IMR-90 (cell line): ENCODE measurements at regions not wholly inside any gene's neighbourhood (a gene's known extent, or its start where the extent isn't known, plus 50 kb on each side); places are given as distances from the start of the nearest gene placed in this dataset.

Source experiments
- ATAC-seq: fragments of 200-7000 bp; cut with Tn5 transposase; 2 replicates; pipeline ENCODE4 v1.9.1; 2020; ENCODE audit warnings: low read depth, mild to moderate bottlenecking, moderate library complexity
- BruUV-seq: library from RNA; stranded (reverse); fragments of 400-500 nt; replicated peaks from 2 replicates; lab custom pipeline; 2021; lab: Mats Ljungman, UMichigan
- CTCF ChIA-PET: fragments of 300-600 bp; formaldehyde crosslinking; extraction: SDS; loops from one replicate; lab custom pipeline; 2021; ENCODE audit warnings: antibody characterized with exemption; lab: Yijun Ruan, JAX
- POLR2A ChIA-PET: fragments of 300-600 bp; sonication (Branson Sonifier 250); formaldehyde crosslinking; loops from one replicate; lab custom pipeline; 2022; ENCODE audit warnings: antibody characterized with exemption; ENCODE audit not compliant: unreplicated experiment; lab: Charles Lee
- DNase-seq: peaks from one replicate; pipeline ENCODE4 v3.0.0; 2013
- H2AFZ ChIP-seq: replicated peaks from 2 replicates; pipeline ENCODE3; 2013; ENCODE audit warnings: low read length, mild to moderate bottlenecking; ENCODE audit not compliant: poor library complexity
- H2AK5ac ChIP-seq: 2 replicates; pipeline ENCODE4 v1.6.1; 2013; ENCODE audit warnings: low read depth, low read length, inconsistent platforms
- H2AK9ac ChIP-seq: replicated peaks from 2 replicates; pipeline ENCODE3; 2013; ENCODE audit warnings: mild to moderate bottlenecking, low read depth, low read length, moderate library complexity; ENCODE audit not compliant: poor library complexity
- H2BK120ac ChIP-seq: 2 replicates; pipeline ENCODE4 v1.6.1; 2013; ENCODE audit warnings: low read depth, low read length, inconsistent platforms
- H2BK15ac ChIP-seq: 3 replicates; pipeline ENCODE4 v1.6.1; 2013; ENCODE audit warnings: low read depth, low read length, inconsistent platforms
- H2BK20ac ChIP-seq: 2 replicates; pipeline ENCODE4 v1.6.1; 2013; ENCODE audit warnings: low read depth, mild to moderate bottlenecking, inconsistent platforms, low read length, moderate library complexity
- H2BK5ac ChIP-seq: 2 replicates; pipeline ENCODE4 v1.6.1; 2013; ENCODE audit warnings: mild to moderate bottlenecking, low read depth, low read length, inconsistent platforms; ENCODE audit not compliant: poor library complexity, severe bottlenecking
- H3K14ac ChIP-seq: replicated peaks from 2 replicates; pipeline ENCODE4 v1.6.1; 2013; ENCODE audit warnings: low read depth, low read length, inconsistent platforms
- H3K18ac ChIP-seq: 2 replicates; pipeline ENCODE4 v1.6.1; 2013; ENCODE audit warnings: low read depth, low read length, control low read depth
- H3K23ac ChIP-seq: 2 replicates; pipeline ENCODE4 v1.6.1; 2013; ENCODE audit warnings: low read depth, low read length, inconsistent platforms
- H3K27ac ChIP-seq: 2 replicates; pipeline ENCODE4 v1.5.1; 2013; ENCODE audit warnings: mild to moderate bottlenecking, control low read depth, low read length; ENCODE audit not compliant: insufficient read depth
- H3K27me3 ChIP-seq: 2 replicates; pipeline ENCODE4 v1.6.1; 2013; ENCODE audit warnings: low read length; ENCODE audit not compliant: control insufficient read depth, insufficient read depth
- H3K36me3 ChIP-seq: 2 replicates; pipeline ENCODE4 v1.6.1; 2013; ENCODE audit warnings: low read length, mixed read lengths; ENCODE audit not compliant: control insufficient read depth, insufficient read depth
- H3K4ac ChIP-seq: 2 replicates; pipeline ENCODE4 v1.6.1; 2013; ENCODE audit warnings: low read depth, low read length, inconsistent platforms
- H3K4me1 ChIP-seq: 2 replicates; pipeline ENCODE4 v1.6.1; 2013; ENCODE audit warnings: low read length, mixed read lengths; ENCODE audit not compliant: control insufficient read depth, insufficient read depth
- H3K4me2 ChIP-seq: 2 replicates; pipeline ENCODE4 v1.6.1; 2013; ENCODE audit warnings: low read depth, mild to moderate bottlenecking, control low read depth, low read length, moderate library complexity
- H3K4me3 ChIP-seq: 2 replicates; pipeline ENCODE4 v1.5.1; 2013; ENCODE audit warnings: low read depth, mild to moderate bottlenecking, control low read depth, low read length, moderate library complexity; ENCODE audit not compliant: insufficient read depth
- H3K56ac ChIP-seq: 2 replicates; pipeline ENCODE4 v1.6.1; 2013; ENCODE audit warnings: low read length, inconsistent platforms; ENCODE audit not compliant: insufficient read depth; ENCODE audit errors: extremely low read depth
- H3K79me1 ChIP-seq, 2 experiments: 2 replicates each; pipeline ENCODE4 v1.6.1; 2013; ENCODE audit warnings: low read length in 2 of 2, inconsistent platforms in 1 of 2, low read depth in 1 of 2
- H3K9ac ChIP-seq: 2 replicates; pipeline ENCODE4 v1.6.1; 2013; ENCODE audit warnings: low read depth, low read length, control low read depth
- H3K9me1 ChIP-seq: 2 replicates; pipeline ENCODE4 v1.6.1; 2013; ENCODE audit warnings: low read length, inconsistent platforms; ENCODE audit not compliant: insufficient read depth
- H3K9me3 ChIP-seq: 2 replicates; pipeline ENCODE4 v1.6.1; 2013; ENCODE audit warnings: low read length; ENCODE audit not compliant: control insufficient read depth, insufficient read depth
- H4K20me1 ChIP-seq: 2 replicates; pipeline ENCODE4 v1.6.1; 2013; ENCODE audit warnings: low read length, inconsistent platforms; ENCODE audit not compliant: insufficient read depth
- H4K5ac ChIP-seq: 2 replicates; pipeline ENCODE4 v1.6.1; 2013; ENCODE audit warnings: mild to moderate bottlenecking, low read depth, low read length, control low read depth
- H4K8ac ChIP-seq, 2 experiments: 2 replicates each; pipeline ENCODE4 v1.6.1; 2013; ENCODE audit warnings: low read depth in 2 of 2, low read length in 2 of 2, control low read depth in 1 of 2, inconsistent platforms in 1 of 2
- H4K91ac ChIP-seq: 2 replicates; pipeline ENCODE4 v1.6.1; 2013; ENCODE audit warnings: low read depth, low read length, inconsistent platforms; ENCODE audit not compliant: insufficient read depth
- ELK1 ChIP-seq: fragments of 150-350 bp; IDR thresholded peaks from 2 replicates; pipeline ENCODE4 v1.6.1; 2016; ENCODE audit warnings: low read depth, mild to moderate bottlenecking, low read length, moderate library complexity, borderline replicate concordance
- MAFK ChIP-seq: IDR thresholded peaks from 2 replicates; pipeline ENCODE4 v1.6.1; 2012; ENCODE audit warnings: low read depth, low read length, improper control_type of control experiment
- NFE2L2 ChIP-seq: fragments of 150-350 bp; IDR thresholded peaks from 2 replicates; pipeline ENCODE4 v1.6.1; 2016; ENCODE audit warnings: low read depth, mild to moderate bottlenecking, low read length
- RAD21 ChIP-seq: IDR thresholded peaks from 2 replicates; pipeline ENCODE4 v1.6.1; 2012; ENCODE audit warnings: low read length, improper control_type of control experiment
- RCOR1 ChIP-seq: IDR thresholded peaks from 2 replicates; pipeline ENCODE4 v1.6.1; 2012; ENCODE audit warnings: mild to moderate bottlenecking, low read length, improper control_type of control experiment; ENCODE audit not compliant: insufficient replicate concordance
- WGBS, 2 experiments: methylation state at CpG; one replicate each; pipeline versions ENCODE4 v1.1.5 to v1.1.7; 2013; ENCODE audit warnings: missing lambda C conversion rate in 2 of 2; ENCODE audit not compliant: insufficient read length in 1 of 2; ENCODE audit errors: extremely low coverage in 2 of 2; 5-methylcytosine and 5-hydroxymethylcytosine counted together
- dilution Hi-C: fragments of 300-500 bp; cut with HindIII; formaldehyde crosslinking; loops from one replicate; pipeline ENCODE4 v1.14.3; 2018; ENCODE audit warnings: low sequenced_read_pairs; ENCODE audit not compliant: unreplicated experiment
- in situ Hi-C: fragments of 300-500 bp; cut with MboI; formaldehyde crosslinking; loops from 3 replicates; pipeline ENCODE4 v1.14.3; 2019; ENCODE audit warnings: low sequenced_read_pairs, inconsistent platforms, mixed read lengths
- intact Hi-C: fragments of 100-400 bp; cut with micrococcal nuclease; formaldehyde crosslinking; loops from 2 replicates; pipeline ENCODE4 v1.10.0; 2022

DNA sequence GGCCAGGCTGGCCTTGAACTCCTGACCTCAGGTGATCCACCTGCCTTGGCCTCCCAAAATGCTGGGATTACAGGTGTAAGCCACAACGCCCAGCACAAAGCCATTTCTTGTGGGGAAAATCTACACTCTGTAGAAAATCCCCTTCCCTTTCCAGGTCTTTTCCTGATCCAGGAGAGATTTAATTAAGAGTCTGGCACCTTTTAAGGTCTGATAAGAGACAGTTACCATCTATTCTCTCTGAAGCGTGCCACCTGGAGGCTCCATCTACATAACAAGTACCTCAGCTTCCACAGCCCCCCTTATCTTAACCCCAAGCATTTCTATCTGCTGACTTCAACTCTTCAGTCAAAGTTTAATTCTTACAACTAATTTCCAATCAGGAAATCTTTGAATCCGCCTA, 71.4 kb upstream of the CDK20 start:
- in situ Hi-C loops, result loop anchor here (25.0 kb wide), 1 partner anchor 358 kb away; no protein-coding TSS in a partner anchor
- Histone ChIP-seq H3K4me2 (no peak overlapping the region), H3K9me1 (no peaks in the 10 kb centered on the region), H3K27ac (no peak overlapping the region), H3K79me1 (no peaks in the 10 kb centered on the region), H3K14ac (no peak overlapping the region), H4K91ac (no peak overlapping the region), H2AK9ac (no peak overlapping the region), H2BK120ac (no peak overlapping the region), H3K23ac (no peak overlapping the region), H4K8ac (no peak overlapping the region), H2BK15ac (no peak overlapping the region), H2AK5ac (no peak overlapping the region), H3K36me3 (no peaks in the 10 kb centered on the region), H3K4ac (no peak overlapping the region), H3K4me1 (no peaks in the 10 kb centered on the region), H3K9me3 (peaks cover 8% of the 10 kb centered on the region), H3K4me3 (no peak overlapping the region), H2BK20ac (no peak overlapping the region), H3K9ac (no peak overlapping the region), H2BK5ac (no peak overlapping the region), H3K27me3 (no peaks in the 10 kb centered on the region), H3K18ac (no peak overlapping the region), H4K5ac (no peak overlapping the region), H3K56ac (no peak overlapping the region), H2AFZ (no peak overlapping the region), H4K20me1 (no peaks in the 10 kb centered on the region)
- DNase-seq (no peak), ATAC-seq (no peak)
- POLR2A ChIA-PET, result no interaction called here
- no TSS peak for BruUV-seq
- 20% methylated on average over 1 of the region's 3 CpGs; no CpG with 5 or more reads in 1 of the 2 experiments for WGBS, 2 experiments
- CTCF ChIA-PET, result no interaction called here
- dilution Hi-C loops, result no loop called here
- intact Hi-C loops, result no loop called here
- TF ChIP-seq RAD21 (no peak), MAFK (no peak), ELK1 (no peak), RCOR1 (no peak), NFE2L2 (no peak)
